ENCODE measurements at regions not wholly inside any gene's neighbourhood (a gene's known extent, or its start where the extent isn't known, plus 50 kb on each side); places are given as distances from the start of the nearest gene placed in this dataset.

- DNase-seq = peak; percentile 53
These were observed 108.2 kb upstream of the NAV3 start for GRCh38 chr12:77722536-77722935.

DNA sequence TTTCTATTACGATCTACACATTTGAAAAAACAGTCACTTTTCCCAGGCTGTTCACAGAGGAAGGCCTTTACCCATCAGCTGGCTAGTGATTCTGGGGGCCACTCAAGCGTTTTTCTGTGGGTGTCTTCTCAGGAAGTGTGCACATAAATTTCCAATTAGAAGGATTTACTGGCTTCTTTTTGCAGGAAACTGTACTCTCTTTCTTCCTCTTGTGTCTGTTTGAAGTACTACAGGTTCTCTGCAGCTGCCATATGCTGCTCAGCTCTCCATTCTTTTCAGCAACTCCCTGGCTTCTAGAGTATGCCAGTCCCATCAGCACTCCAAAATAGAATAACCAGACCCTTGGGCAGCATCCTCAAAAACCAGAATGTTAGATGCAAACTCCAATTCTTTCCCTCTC is 110.4 kb upstream of the NAV3 start:
- peak; percentile 67 for DNase-seq

DNA sequence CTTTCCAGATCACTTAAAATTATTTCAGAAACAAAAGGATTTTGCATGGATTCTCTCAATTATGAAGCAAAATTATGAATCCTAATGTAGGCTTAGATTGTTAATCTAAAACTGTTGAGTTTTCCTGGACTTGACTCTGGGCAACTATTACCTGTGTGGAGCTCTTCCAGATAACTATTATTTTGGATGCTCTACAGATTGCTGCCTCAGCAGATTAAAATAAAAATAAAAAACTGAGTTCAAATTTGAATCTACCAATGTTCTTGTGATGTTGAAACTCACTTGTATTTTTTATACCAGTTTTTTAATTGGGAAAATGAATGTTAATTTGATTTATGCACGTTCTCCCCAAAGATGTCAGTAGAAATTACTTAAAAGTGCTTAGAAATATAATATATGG is 120.5 kb upstream of the NAV3 start:
- DNase-seq = no peak

- DNase-seq = peak; percentile 16
These were observed 133.6 kb upstream of the NAV3 start for GRCh38 chr12:77697126-77697525.

DNA sequence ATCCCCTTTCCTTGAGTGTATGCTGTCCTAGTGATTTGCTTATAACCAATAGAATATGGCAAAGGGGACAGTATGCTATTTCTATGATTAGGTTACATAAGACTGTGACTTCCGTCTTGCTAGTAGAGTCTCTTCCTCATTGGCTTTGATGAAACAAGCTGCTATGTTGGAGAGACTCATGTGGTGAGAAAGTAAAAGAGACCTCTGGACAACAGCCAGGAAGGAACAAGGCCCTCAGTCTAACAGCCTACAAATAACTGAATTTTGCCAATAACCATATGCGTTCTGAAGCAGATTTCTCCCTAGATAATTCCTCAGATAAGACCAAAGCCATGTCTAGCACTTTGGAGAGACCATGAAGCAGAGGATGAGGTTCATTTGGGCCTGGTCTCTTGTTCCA is 134.5 kb upstream of the NAV3 start:
- DNase-seq = no peak

DNA sequence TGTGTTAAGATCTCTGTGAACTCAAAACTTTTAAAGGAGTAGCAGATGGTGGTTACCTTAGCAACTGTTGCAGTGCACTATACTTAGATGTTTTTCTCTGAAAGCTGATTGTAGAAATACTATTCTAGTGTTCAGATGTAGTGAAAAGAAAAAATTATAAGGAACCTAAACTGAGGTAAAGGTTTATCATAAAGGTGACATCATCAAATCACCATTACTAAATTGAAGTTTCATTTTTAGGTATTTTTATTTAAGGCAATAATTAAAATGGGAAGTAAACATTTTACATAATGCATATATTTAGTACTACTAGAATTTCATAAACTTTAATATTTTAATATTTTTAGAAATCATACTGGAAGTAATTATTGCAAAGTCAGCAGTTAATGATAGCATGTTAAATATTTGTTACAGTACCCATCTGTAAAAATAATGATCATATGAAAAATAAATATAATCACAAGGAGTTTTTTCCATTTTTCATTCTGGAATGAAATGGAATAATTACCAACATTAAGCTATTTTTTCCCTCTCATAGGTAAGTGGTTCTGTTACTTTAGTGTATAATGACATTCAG is 141.1 kb upstream of the NAV3 start:
- no peak for DNase-seq

DNA sequence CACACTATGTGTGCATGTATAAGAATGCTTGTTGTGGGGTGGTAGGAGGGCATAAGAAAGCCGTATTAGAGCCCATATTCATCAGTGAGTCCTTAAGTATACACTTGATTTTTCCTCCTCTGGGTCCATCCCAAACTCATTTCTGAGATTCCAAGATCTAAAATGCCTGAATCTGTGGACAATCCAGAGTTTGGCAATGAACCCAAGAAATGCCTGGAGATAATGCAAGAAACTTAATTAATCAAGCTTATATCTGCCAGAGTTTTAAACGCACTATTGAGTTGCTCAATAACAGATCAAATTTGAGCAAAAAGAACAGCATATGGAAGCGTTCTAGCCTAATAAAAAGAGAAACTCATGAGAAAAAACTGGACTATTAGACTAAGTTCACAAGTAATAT is 143.4 kb upstream of the NAV3 start:
- peak; percentile 58 for DNase-seq

GRCh38 chr12:77686760-77687159 is 143.9 kb upstream of the NAV3 start:
- peak; percentile 43 for DNase-seq

- DNase-seq = no peak
These were observed 144.8 kb upstream of the NAV3 start for GRCh38 chr12:77685901-77686300.

- DNase-seq = peak; percentile 88
These were observed 145.6 kb upstream of the NAV3 start for GRCh38 chr12:77685112-77685511.

- no peak for DNase-seq
These were observed 148.2 kb upstream of the NAV3 start for GRCh38 chr12:77682488-77682887.

GRCh38 chr12:77681726-77682125 is 149.0 kb upstream of the NAV3 start:
- no peak for DNase-seq

GRCh38 chr12:77679686-77680085 is 151.0 kb upstream of the NAV3 start:
- peak; percentile 89 for DNase-seq

GRCh38 chr12:77678621-77679020 is 152.1 kb upstream of the NAV3 start:
- peak; percentile 35 for DNase-seq

DNA sequence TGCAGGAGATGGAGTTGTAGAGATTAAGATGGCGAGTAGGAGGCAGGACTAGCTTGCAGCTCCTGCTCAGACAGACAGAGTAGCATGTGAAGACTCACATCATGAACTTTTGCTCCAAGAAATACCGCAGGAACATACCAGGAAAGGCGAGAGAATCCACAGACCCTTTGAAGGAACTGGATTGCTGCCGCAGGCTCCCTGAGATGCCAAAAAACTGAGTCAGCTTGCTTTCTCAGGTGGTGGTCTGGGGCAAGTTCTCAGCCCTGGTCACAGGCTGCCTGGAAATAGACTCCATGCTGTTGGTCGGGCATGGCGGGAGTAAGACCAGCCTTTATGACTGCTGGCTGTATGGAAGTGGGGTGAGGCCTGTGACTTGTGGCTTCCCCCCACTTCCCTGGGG is 163.6 kb upstream of the NAV3 start:
- DNase-seq = no peak

DNA sequence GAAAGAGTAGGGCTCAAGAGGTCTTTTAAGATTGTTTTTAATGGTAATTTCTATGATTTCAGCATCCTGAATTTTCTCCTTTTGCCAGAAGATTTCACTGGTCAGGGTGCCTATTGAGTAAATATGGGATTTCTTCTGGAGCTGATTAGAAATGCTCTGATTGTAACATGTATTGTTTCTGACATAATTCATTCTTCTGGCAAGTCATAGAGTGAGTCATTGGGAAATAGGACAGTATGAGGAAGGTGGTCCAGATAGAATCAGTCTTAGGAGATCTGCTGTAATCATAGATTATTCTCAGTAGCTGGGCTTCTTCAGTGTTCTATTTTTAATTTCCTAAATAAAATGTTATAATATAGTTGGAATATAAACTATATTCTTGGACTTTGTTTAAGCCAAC is 182.0 kb upstream of the NAV3 start:
- no peak for DNase-seq

DNA sequence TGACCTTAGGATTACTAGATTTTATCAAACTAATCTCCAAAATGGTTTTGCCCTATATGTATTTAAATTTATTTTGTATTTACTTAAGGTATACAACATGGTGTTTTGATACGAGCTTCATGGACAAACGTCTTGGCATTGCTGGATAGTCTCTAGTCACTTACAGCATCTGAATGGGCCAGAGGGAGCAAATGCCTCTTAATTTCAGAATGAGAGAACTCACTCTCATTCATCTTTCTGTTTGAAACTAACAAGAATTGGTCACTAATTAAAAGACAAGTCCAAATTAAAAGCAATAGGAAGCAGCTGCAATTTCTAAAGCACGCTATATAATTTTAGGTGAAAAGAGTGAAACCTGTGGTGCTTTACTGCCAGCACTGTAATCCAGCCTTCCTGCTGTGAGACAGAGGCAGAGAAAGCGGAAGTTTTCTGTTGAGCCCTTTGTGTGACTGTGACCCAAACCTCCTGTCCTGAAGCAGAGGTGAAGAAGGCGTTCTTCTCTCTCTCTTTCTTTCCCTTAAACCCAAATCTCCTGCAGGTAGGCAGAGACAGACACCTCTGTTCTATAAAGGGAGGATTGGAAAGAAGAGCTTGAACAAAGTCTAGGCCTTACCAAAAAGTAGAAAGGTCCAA is 184.6 kb upstream of the NAV3 start:
- DNase-seq = no peak

GRCh38 chr12:77644915-77645605 is 185.6 kb upstream of the NAV3 start:
- no peak for DNase-seq

GRCh38 chr12:77642246-77642645 is 188.4 kb upstream of the NAV3 start:
- DNase-seq = no peak

GRCh38 chr12:77640356-77640755 is 190.3 kb upstream of the NAV3 start:
- DNase-seq = no peak

GRCh38 chr12:77630790-77631445 is 199.8 kb upstream of the NAV3 start:
- no peak for DNase-seq

GRCh38 chr12:77630344-77630743 is 200.3 kb upstream of the NAV3 start:
- no peak for DNase-seq

DNA sequence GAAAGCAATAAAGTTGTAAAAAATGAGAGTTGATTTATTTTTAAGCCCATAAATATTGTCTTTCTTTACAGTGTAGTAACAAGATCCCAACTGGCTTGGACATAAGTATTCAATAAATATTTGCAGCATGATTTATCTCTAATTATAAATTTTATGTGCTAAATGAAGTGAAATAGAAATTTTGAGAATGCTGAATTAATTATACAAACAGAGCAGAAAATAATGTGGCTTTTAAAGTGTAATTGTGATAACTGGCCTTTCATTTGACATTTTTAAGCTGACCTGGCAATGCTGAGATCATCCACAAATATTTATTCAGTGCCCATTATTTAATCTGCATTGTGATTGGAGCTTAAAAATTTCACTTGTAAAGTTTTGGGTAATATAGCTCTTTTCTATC is 201.6 kb upstream of the NAV3 start:
- DNase-seq = no peak

GRCh38 chr12:77625441-77625840 is 205.3 kb upstream of the NAV3 start:
- peak; percentile 21 for DNase-seq
